Caco-2 (cell line): ENCODE measurements at regions not wholly inside any gene's neighbourhood (a gene's known extent, or its start where the extent isn't known, plus 50 kb on each side); places are given as distances from the start of the nearest gene placed in this dataset.

ENCODE experiments used
- BruUV-seq: library from RNA; stranded (reverse); fragments of 400-500 nt; replicated peaks from 2 replicates; lab custom pipeline; 2021; lab: Mats Ljungman, UMichigan
- CTCF ChIA-PET: fragments of 300-600 bp; sonication (Branson Sonifier 250); formaldehyde crosslinking; loops from one replicate; lab custom pipeline; 2022; ENCODE audit warnings: antibody characterized with exemption; lab: Charles Lee
- POLR2A ChIA-PET: fragments of 300-600 bp; sonication (Branson Sonifier 250); formaldehyde crosslinking; loops from one replicate; lab custom pipeline; 2022; ENCODE audit warnings: antibody characterized with exemption; lab: Charles Lee
- DNase-seq, 2 experiments: peaks; one replicate each; pipeline versions ENCODE4 v3.0.0 to v3.0.0-alpha.2; 2020 to 2022
- H3K27me3 ChIP-seq: replicated peaks from 2 replicates; pipeline ENCODE4 v1.6.0; 2011; ENCODE audit warnings: low read length; ENCODE audit not compliant: control insufficient read depth, insufficient read depth
- H3K36me3 ChIP-seq: 2 replicates; pipeline ENCODE4 v1.5.1; 2011; ENCODE audit warnings: low read length; ENCODE audit not compliant: control insufficient read depth, insufficient read depth
- H3K4me1 ChIP-seq: fragments of 250-450 bp; sonication (Bioruptor Pico); 2 replicates; pipeline ENCODE4 v1.5.1; 2020; ENCODE audit warnings: mild to moderate bottlenecking
- H3K4me3 ChIP-seq: 2 replicates; pipeline ENCODE4 v1.5.1; 2011; ENCODE audit warnings: low read depth, mild to moderate bottlenecking, control low read depth, low read length
- H3K9me3 ChIP-seq: fragments of 250-450 bp; sonication (Bioruptor Pico); 2 replicates; pipeline ENCODE4 v1.5.1; 2020; ENCODE audit warnings: mild to moderate bottlenecking, moderate library complexity
- H3K27ac Mint-ChIP-seq: one replicate; pipeline ENCODE4 v1.8.0; 2022; ENCODE audit warnings: mixed read lengths; ENCODE audit not compliant: unreplicated experiment
- H3K27me3 Mint-ChIP-seq: one replicate; pipeline ENCODE4 v1.8.0; 2022; ENCODE audit warnings: mixed read lengths; ENCODE audit not compliant: insufficient read depth, unreplicated experiment
- H3K36me3 Mint-ChIP-seq: one replicate; pipeline ENCODE4 v1.8.0; 2022; ENCODE audit warnings: mild to moderate bottlenecking, mixed read lengths; ENCODE audit not compliant: insufficient read depth, unreplicated experiment
- H3K4me1 Mint-ChIP-seq: one replicate; pipeline ENCODE4 v1.8.0; 2022; ENCODE audit warnings: low read depth, mixed read lengths; ENCODE audit not compliant: unreplicated experiment
- H3K4me3 Mint-ChIP-seq: one replicate; pipeline ENCODE4 v1.8.0; 2022; ENCODE audit warnings: mild to moderate bottlenecking, moderate library complexity, mixed read lengths; ENCODE audit not compliant: unreplicated experiment
- H3K9me3 Mint-ChIP-seq: one replicate; pipeline ENCODE4 v1.8.0; 2022; ENCODE audit warnings: mixed read lengths; ENCODE audit not compliant: unreplicated experiment
- CTCF ChIP-seq, 2 experiments: fragments of 200-600 bp in 1 of 2; IDR thresholded peaks; 1 replicate in 1 of 2; 2 replicates in 1 of 2; pipeline versions ENCODE4 v1.5.1 to v1.8.0; 2011 to 2022; ENCODE audit warnings: antibody characterized with exemption in 1 of 2, control low read depth in 1 of 2, inconsistent platforms in 1 of 2, low read depth in 1 of 2, low read length in 1 of 2, mild to moderate bottlenecking in 1 of 2, moderate library complexity in 1 of 2; ENCODE audit not compliant: insufficient read depth in 1 of 2, severe bottlenecking in 1 of 2, unreplicated experiment in 1 of 2
- intact Hi-C: fragments of 100-400 bp; cut with micrococcal nuclease; formaldehyde crosslinking; loops from one replicate; pipeline ENCODE4 v1.10.0; 2022; ENCODE audit not compliant: unreplicated experiment

DNA sequence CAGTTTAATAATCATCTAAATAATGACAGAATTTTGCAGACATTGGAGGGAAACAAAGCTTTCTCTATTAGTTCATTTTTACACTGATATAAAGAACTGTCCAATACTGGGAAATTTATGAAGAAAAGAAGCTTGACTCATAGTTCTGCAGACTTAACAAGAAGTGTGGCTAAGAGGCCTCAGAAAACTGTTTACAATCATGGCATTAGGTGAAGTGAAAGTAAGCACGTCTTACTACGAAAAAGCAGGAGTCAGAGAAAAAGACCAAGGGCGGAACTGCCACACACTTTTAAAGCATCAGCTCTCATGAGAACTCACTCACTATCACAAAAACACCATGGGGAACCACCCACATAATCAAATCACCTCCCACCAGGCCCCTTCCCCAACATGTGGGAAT lies 804.4 kb downstream of the FLRT2 start:
- H3K4me1 ChIP-seq: no peaks in the 10 kb centered on the region
- no peak for DNase-seq
- POLR2A ChIA-PET: no interaction called here
- no peaks in the 10 kb centered on the region for H3K9me3 ChIP-seq
- no peaks in the 10 kb centered on the region for H3K36me3 ChIP-seq
- CTCF ChIA-PET: no interaction called here
- no peak for TF ChIP-seq CTCF (IDR thresholded peaks at IDR 0.05; ENCODE audit: insufficient read depth in 1 of 2, low read depth in 1 of 2, low read length in 1 of 2, severe bottlenecking in 1 of 2, unreplicated experiment in 1 of 2)
- H3K9me3 Mint-ChIP-seq: no peaks in the 10 kb centered on the region
- H3K4me1 Mint-ChIP-seq: no peaks in the 10 kb centered on the region
- H3K36me3 Mint-ChIP-seq: no peaks in the 10 kb centered on the region
- no TSS peak for BruUV-seq
- H3K27me3 Mint-ChIP-seq: no peaks in the 10 kb centered on the region
- H3K4me3 Mint-ChIP-seq: no peak overlapping the region
- H3K27me3 ChIP-seq: no peaks in the 10 kb centered on the region
- no peak overlapping the region for H3K27ac Mint-ChIP-seq
- intact Hi-C loops: no loop called here
- H3K4me3 ChIP-seq: no peak overlapping the region

- CTCF ChIA-PET: no interaction called here
- no peak overlapping the region for H3K27ac Mint-ChIP-seq
- BruUV-seq: no TSS peak
- no peaks in the 10 kb centered on the region for H3K36me3 Mint-ChIP-seq
- H3K4me3 Mint-ChIP-seq: no peak overlapping the region
- Histone ChIP-seq H3K4me1 (no peaks in the 10 kb centered on the region), H3K36me3 (no peaks in the 10 kb centered on the region), H3K4me3 (no peak overlapping the region), H3K9me3 (no peaks in the 10 kb centered on the region), H3K27me3 (no peaks in the 10 kb centered on the region)
- H3K4me1 Mint-ChIP-seq: no peaks in the 10 kb centered on the region
- POLR2A ChIA-PET: no interaction called here
- no peak for TF ChIP-seq CTCF (IDR thresholded peaks at IDR 0.05; ENCODE audit: insufficient read depth in 1 of 2, low read depth in 1 of 2, low read length in 1 of 2, severe bottlenecking in 1 of 2, unreplicated experiment in 1 of 2)
- intact Hi-C loops: no loop called here
- H3K9me3 Mint-ChIP-seq: no peaks in the 10 kb centered on the region
- DNase-seq: no peak
- H3K27me3 Mint-ChIP-seq: no peaks in the 10 kb centered on the region
Observed at GRCh38 chr14:86333493-86333892, 803.5 kb downstream of the FLRT2 start.

DNA sequence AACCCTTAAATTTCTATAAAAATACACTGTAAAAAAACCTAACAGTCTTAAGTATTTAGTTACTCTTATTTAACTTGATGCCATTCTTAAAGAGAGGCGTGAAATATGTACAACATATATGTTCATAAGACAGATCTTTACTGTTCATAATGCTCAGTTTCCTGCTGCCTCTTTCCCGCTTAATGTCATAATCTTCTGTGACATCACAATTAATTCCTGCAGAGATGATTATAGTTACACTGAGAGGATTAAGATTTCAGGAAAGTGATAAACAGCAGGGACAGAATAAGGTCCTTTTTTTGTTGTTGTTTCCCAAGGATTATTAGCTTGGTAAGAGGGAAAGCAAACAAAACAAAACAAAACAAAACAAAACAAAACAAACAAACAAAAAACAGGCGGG lies 801.4 kb downstream of the FLRT2 start:
- Histone ChIP-seq H3K4me3 (no peak overlapping the region), H3K9me3 (no peaks in the 10 kb centered on the region), H3K27me3 (no peaks in the 10 kb centered on the region), H3K4me1 (no peaks in the 10 kb centered on the region), H3K36me3 (no peaks in the 10 kb centered on the region)
- Mint-ChIP-seq H3K4me3 (no peak overlapping the region), H3K9me3 (no peaks in the 10 kb centered on the region), H3K27ac (no peak overlapping the region), H3K4me1 (no peaks in the 10 kb centered on the region), H3K27me3 (peaks cover 3% of the 10 kb centered on the region), H3K36me3 (no peaks in the 10 kb centered on the region)
- ChIA-PET CTCF (no interaction called here), POLR2A (no interaction called here)
- no peak for DNase-seq
- intact Hi-C loops: no loop called here
- BruUV-seq: no TSS peak
- no peak for TF ChIP-seq CTCF (IDR thresholded peaks at IDR 0.05; ENCODE audit: insufficient read depth in 1 of 2, low read depth in 1 of 2, low read length in 1 of 2, severe bottlenecking in 1 of 2, unreplicated experiment in 1 of 2)
